SK-N-MC (cell line): ENCODE measurements at regions not wholly inside any gene's neighbourhood (a gene's known extent, or its start where the extent isn't known, plus 50 kb on each side); places are given as distances from the start of the nearest gene placed in this dataset.
"Not testable (repeated sequence)": the region's sequence is repeated elsewhere in the genome, so short reads cannot be mapped to it uniquely, and the experiment has no call there.

Experiments
- DNase-seq: peaks from one replicate; pipeline ENCODE4 v3.0.0-alpha.2; 2011; ENCODE audit warnings: low read depth, low spot score
- H3K27ac ChIP-seq: fragments of 200-600 bp; sonication (generic); 2 replicates; pipeline ENCODE4 v1.5.1; 2016; ENCODE audit warnings: mixed run types
- H3K36me3 ChIP-seq: fragments of 200-600 bp; sonication (generic); 2 replicates; pipeline ENCODE4 v1.6.1; 2017; ENCODE audit warnings: antibody characterized with exemption, low read length, mixed read lengths; ENCODE audit not compliant: insufficient read depth
- H3K4me3 ChIP-seq: fragments of 200-600 bp; sonication (generic); 2 replicates; pipeline ENCODE4 v1.5.1; 2016
- H3K9ac ChIP-seq: fragments of 200-600 bp; sonication (generic); 2 replicates; pipeline ENCODE4 v1.8.0; 2017; ENCODE audit warnings: mixed run types, mixed read lengths; ENCODE audit not compliant: insufficient read length
- H3K9me3 ChIP-seq: fragments of 200-600 bp; sonication (generic); 2 replicates; pipeline ENCODE4 v1.6.1; 2017; ENCODE audit warnings: low read depth, mild to moderate bottlenecking, antibody characterized with exemption, low read length, moderate library complexity, mixed read lengths
- EZH2 ChIP-seq: fragments of 200-600 bp; sonication (generic); IDR thresholded peaks from one replicate; pipeline ENCODE4 v1.6.1; 2017; ENCODE audit warnings: antibody characterized with exemption
- FOXP2 ChIP-seq: optimal IDR thresholded peaks from 2 replicates; pipeline ENCODE3; 2011; ENCODE audit warnings: mild to moderate bottlenecking, moderate library complexity; ENCODE audit not compliant: insufficient read depth; ENCODE audit errors: extremely low read length, control extremely low read depth
- POLR2AphosphoS5 ChIP-seq: IDR thresholded peaks from 2 replicates; pipeline ENCODE4 v1.6.1; 2012; ENCODE audit warnings: mild to moderate bottlenecking, low read depth, low read length, borderline replicate concordance

GRCh38 chr15:58355973-58356372 is 75.8 kb upstream of the LIPC start:
- H3K27ac ChIP-seq, result no peak overlapping the region
- no peak for DNase-seq

GRCh38 chr15:58357529-58358476 is 74.0 kb upstream of the LIPC start:
- no peak for DNase-seq
- Histone ChIP-seq H3K36me3 (no peaks in the 10 kb centered on the region), H3K27ac (no peak overlapping the region), H3K9me3 (no peaks in the 10 kb centered on the region), H3K9ac (no peak overlapping the region), H3K4me3 (no peak overlapping the region)
- no peak for TF ChIP-seq FOXP2
- no peak for TF ChIP-seq EZH2
- TF ChIP-seq POLR2AphosphoS5, result no peak

More at GRCh38 chr15:58355973-58356372, 75.8 kb upstream of the LIPC start:
- Histone ChIP-seq H3K9me3 (no peaks in the 10 kb centered on the region), H3K36me3 (no peaks in the 10 kb centered on the region), H3K4me3 (no peak overlapping the region), H3K9ac (no peak overlapping the region)
- TF ChIP-seq FOXP2, result no peak
- TF ChIP-seq POLR2AphosphoS5, result no peak
- TF ChIP-seq EZH2, result no peak

- H3K4me3 ChIP-seq, result no peak overlapping the region
- no peak for TF ChIP-seq EZH2
- no peak for TF ChIP-seq FOXP2
- TF ChIP-seq POLR2AphosphoS5, result no peak
- H3K27ac ChIP-seq, result no peak overlapping the region
- H3K9ac ChIP-seq, result no peak overlapping the region
- no peaks in the 10 kb centered on the region for H3K9me3 ChIP-seq
- no peak for DNase-seq
- no peaks in the 10 kb centered on the region for H3K36me3 ChIP-seq
These were observed 71.2 kb upstream of the LIPC start for GRCh38 chr15:58360421-58361090.

- Histone ChIP-seq H3K9me3 (no peaks in the 10 kb centered on the region), H3K36me3 (no peaks in the 10 kb centered on the region), H3K27ac (no peak overlapping the region), H3K4me3 (no peak overlapping the region), H3K9ac (no peak overlapping the region)
- TF ChIP-seq POLR2AphosphoS5 (no peak), FOXP2 (peak; percentile 63)
- peak; percentile 51 for DNase-seq
These were observed 70.5 kb upstream of the LIPC start for GRCh38 chr15:58361273-58361759.

GRCh38 chr15:58362262-58362922 is 69.4 kb upstream of the LIPC start:
- no peak overlapping the region for H3K27ac ChIP-seq
- TF ChIP-seq FOXP2 (no peak), POLR2AphosphoS5 (no peak), EZH2 (no peak)
- no peak for DNase-seq
- H3K9ac ChIP-seq, result no peak overlapping the region
- no peaks in the 10 kb centered on the region for H3K36me3 ChIP-seq
- H3K9me3 ChIP-seq, result no peaks in the 10 kb centered on the region
- H3K4me3 ChIP-seq, result no peak overlapping the region

- H3K9me3 ChIP-seq, H3K9ac ChIP-seq, H3K36me3 ChIP-seq, H3K27ac ChIP-seq, H3K4me3 ChIP-seq, DNase-seq: not testable (repeated sequence)
These were observed 68.7 kb upstream of the LIPC start for GRCh38 chr15:58363118-58363517.

GRCh38 chr15:58363673-58364072 is 68.1 kb upstream of the LIPC start:
- DNase-seq, H3K27ac ChIP-seq, H3K9ac ChIP-seq, H3K36me3 ChIP-seq, H3K9me3 ChIP-seq, H3K4me3 ChIP-seq: not testable (repeated sequence)

GRCh38 chr15:58365098-58365497 is 66.7 kb upstream of the LIPC start:
- not testable (repeated sequence) for H3K4me3 ChIP-seq, H3K27ac ChIP-seq, H3K9me3 ChIP-seq, H3K36me3 ChIP-seq, DNase-seq, H3K9ac ChIP-seq

GRCh38 chr15:58369261-58369701 is 62.5 kb upstream of the LIPC start:
- H3K27ac ChIP-seq, result no peak overlapping the region
- TF ChIP-seq POLR2AphosphoS5, result no peak
- no peak for TF ChIP-seq EZH2
- no peak for TF ChIP-seq FOXP2
- no peak overlapping the region for H3K9ac ChIP-seq
- no peak for DNase-seq
- no peak overlapping the region for H3K4me3 ChIP-seq
- H3K36me3 ChIP-seq, result no peaks in the 10 kb centered on the region
- H3K9me3 ChIP-seq, result no peaks in the 10 kb centered on the region
